IMR-90 (cell line): ENCODE measurements at regions not wholly inside any gene's neighbourhood (a gene's known extent, or its start where the extent isn't known, plus 50 kb on each side); places are given as distances from the start of the nearest gene placed in this dataset.

Experiments used
- ATAC-seq: fragments of 200-7000 bp; cut with Tn5 transposase; 2 replicates; pipeline ENCODE4 v1.9.1; 2020; ENCODE audit warnings: low read depth, mild to moderate bottlenecking, moderate library complexity
- BruUV-seq: library from RNA; stranded (reverse); fragments of 400-500 nt; replicated peaks from 2 replicates; lab custom pipeline; 2021; lab: Mats Ljungman, UMichigan
- CTCF ChIA-PET: fragments of 300-600 bp; formaldehyde crosslinking; extraction: SDS; loops from one replicate; lab custom pipeline; 2021; ENCODE audit warnings: antibody characterized with exemption; lab: Yijun Ruan, JAX
- POLR2A ChIA-PET: fragments of 300-600 bp; sonication (Branson Sonifier 250); formaldehyde crosslinking; loops from one replicate; lab custom pipeline; 2022; ENCODE audit warnings: antibody characterized with exemption; ENCODE audit not compliant: unreplicated experiment; lab: Charles Lee
- DNase-seq: peaks from one replicate; pipeline ENCODE4 v3.0.0; 2013
- H2AFZ ChIP-seq: replicated peaks from 2 replicates; pipeline ENCODE3; 2013; ENCODE audit warnings: low read length, mild to moderate bottlenecking; ENCODE audit not compliant: poor library complexity
- H2AK5ac ChIP-seq: 2 replicates; pipeline ENCODE4 v1.6.1; 2013; ENCODE audit warnings: low read depth, low read length, inconsistent platforms
- H2AK9ac ChIP-seq: replicated peaks from 2 replicates; pipeline ENCODE3; 2013; ENCODE audit warnings: mild to moderate bottlenecking, low read depth, low read length, moderate library complexity; ENCODE audit not compliant: poor library complexity
- H2BK120ac ChIP-seq: 2 replicates; pipeline ENCODE4 v1.6.1; 2013; ENCODE audit warnings: low read depth, low read length, inconsistent platforms
- H2BK15ac ChIP-seq: 3 replicates; pipeline ENCODE4 v1.6.1; 2013; ENCODE audit warnings: low read depth, low read length, inconsistent platforms
- H2BK20ac ChIP-seq: 2 replicates; pipeline ENCODE4 v1.6.1; 2013; ENCODE audit warnings: low read depth, mild to moderate bottlenecking, inconsistent platforms, low read length, moderate library complexity
- H2BK5ac ChIP-seq: 2 replicates; pipeline ENCODE4 v1.6.1; 2013; ENCODE audit warnings: mild to moderate bottlenecking, low read depth, low read length, inconsistent platforms; ENCODE audit not compliant: poor library complexity, severe bottlenecking
- H3K14ac ChIP-seq: replicated peaks from 2 replicates; pipeline ENCODE4 v1.6.1; 2013; ENCODE audit warnings: low read depth, low read length, inconsistent platforms
- H3K18ac ChIP-seq: 2 replicates; pipeline ENCODE4 v1.6.1; 2013; ENCODE audit warnings: low read depth, low read length, control low read depth
- H3K23ac ChIP-seq: 2 replicates; pipeline ENCODE4 v1.6.1; 2013; ENCODE audit warnings: low read depth, low read length, inconsistent platforms
- H3K27ac ChIP-seq: 2 replicates; pipeline ENCODE4 v1.5.1; 2013; ENCODE audit warnings: mild to moderate bottlenecking, control low read depth, low read length; ENCODE audit not compliant: insufficient read depth
- H3K27me3 ChIP-seq: 2 replicates; pipeline ENCODE4 v1.6.1; 2013; ENCODE audit warnings: low read length; ENCODE audit not compliant: control insufficient read depth, insufficient read depth
- H3K36me3 ChIP-seq: 2 replicates; pipeline ENCODE4 v1.6.1; 2013; ENCODE audit warnings: low read length, mixed read lengths; ENCODE audit not compliant: control insufficient read depth, insufficient read depth
- H3K4ac ChIP-seq: 2 replicates; pipeline ENCODE4 v1.6.1; 2013; ENCODE audit warnings: low read depth, low read length, inconsistent platforms
- H3K4me1 ChIP-seq: 2 replicates; pipeline ENCODE4 v1.6.1; 2013; ENCODE audit warnings: low read length, mixed read lengths; ENCODE audit not compliant: control insufficient read depth, insufficient read depth
- H3K4me2 ChIP-seq: 2 replicates; pipeline ENCODE4 v1.6.1; 2013; ENCODE audit warnings: low read depth, mild to moderate bottlenecking, control low read depth, low read length, moderate library complexity
- H3K4me3 ChIP-seq: 2 replicates; pipeline ENCODE4 v1.5.1; 2013; ENCODE audit warnings: low read depth, mild to moderate bottlenecking, control low read depth, low read length, moderate library complexity; ENCODE audit not compliant: insufficient read depth
- H3K56ac ChIP-seq: 2 replicates; pipeline ENCODE4 v1.6.1; 2013; ENCODE audit warnings: low read length, inconsistent platforms; ENCODE audit not compliant: insufficient read depth; ENCODE audit errors: extremely low read depth
- H3K79me1 ChIP-seq, 2 experiments: 2 replicates each; pipeline ENCODE4 v1.6.1; 2013; ENCODE audit warnings: low read length in 2 of 2, inconsistent platforms in 1 of 2, low read depth in 1 of 2
- H3K9ac ChIP-seq: 2 replicates; pipeline ENCODE4 v1.6.1; 2013; ENCODE audit warnings: low read depth, low read length, control low read depth
- H3K9me1 ChIP-seq: 2 replicates; pipeline ENCODE4 v1.6.1; 2013; ENCODE audit warnings: low read length, inconsistent platforms; ENCODE audit not compliant: insufficient read depth
- H3K9me3 ChIP-seq: 2 replicates; pipeline ENCODE4 v1.6.1; 2013; ENCODE audit warnings: low read length; ENCODE audit not compliant: control insufficient read depth, insufficient read depth
- H4K20me1 ChIP-seq: 2 replicates; pipeline ENCODE4 v1.6.1; 2013; ENCODE audit warnings: low read length, inconsistent platforms; ENCODE audit not compliant: insufficient read depth
- H4K5ac ChIP-seq: 2 replicates; pipeline ENCODE4 v1.6.1; 2013; ENCODE audit warnings: mild to moderate bottlenecking, low read depth, low read length, control low read depth
- H4K8ac ChIP-seq, 2 experiments: 2 replicates each; pipeline ENCODE4 v1.6.1; 2013; ENCODE audit warnings: low read depth in 2 of 2, low read length in 2 of 2, control low read depth in 1 of 2, inconsistent platforms in 1 of 2
- H4K91ac ChIP-seq: 2 replicates; pipeline ENCODE4 v1.6.1; 2013; ENCODE audit warnings: low read depth, low read length, inconsistent platforms; ENCODE audit not compliant: insufficient read depth
- BHLHE40 ChIP-seq: fragments of 150-350 bp; IDR thresholded peaks from 2 replicates; pipeline ENCODE4 v1.6.1; 2016; ENCODE audit warnings: mild to moderate bottlenecking, low read depth, low read length
- POLR2A ChIP-seq: IDR thresholded peaks from 2 replicates; pipeline ENCODE4 v1.6.1; 2012; ENCODE audit warnings: mild to moderate bottlenecking, low read depth, low read length
- SMC3 ChIP-seq: fragments of 150-350 bp; IDR thresholded peaks from 2 replicates; pipeline ENCODE4 v1.6.1; 2016; ENCODE audit warnings: low read depth, mild to moderate bottlenecking, antibody characterized with exemption, low read length, moderate library complexity
- dilution Hi-C: fragments of 300-500 bp; cut with HindIII; formaldehyde crosslinking; loops from one replicate; pipeline ENCODE4 v1.14.3; 2018; ENCODE audit warnings: low sequenced_read_pairs; ENCODE audit not compliant: unreplicated experiment
- in situ Hi-C: fragments of 300-500 bp; cut with MboI; formaldehyde crosslinking; loops from 3 replicates; pipeline ENCODE4 v1.14.3; 2019; ENCODE audit warnings: low sequenced_read_pairs, inconsistent platforms, mixed read lengths
- intact Hi-C: fragments of 100-400 bp; cut with micrococcal nuclease; formaldehyde crosslinking; loops from 2 replicates; pipeline ENCODE4 v1.10.0; 2022

- H3K14ac ChIP-seq = no peak overlapping the region
- H2BK15ac ChIP-seq = no peak overlapping the region
- H2AK9ac ChIP-seq = no peak overlapping the region
- H2BK120ac ChIP-seq = no peak overlapping the region
- H3K9me1 ChIP-seq = no peaks in the 10 kb centered on the region
- intact Hi-C loops = no loop called here
- no peak overlapping the region for H3K27ac ChIP-seq
- no peak for TF ChIP-seq BHLHE40
- no peak for TF ChIP-seq POLR2A
- no peak for TF ChIP-seq SMC3
- no peak overlapping the region for H3K23ac ChIP-seq
- in situ Hi-C loops = no loop called here
- ChIA-PET POLR2A (no interaction called here), CTCF (no interaction called here)
- no peak overlapping the region for H3K18ac ChIP-seq
- no peaks in the 10 kb centered on the region for H4K20me1 ChIP-seq
- no peak for DNase-seq
- H2BK20ac ChIP-seq = no peak overlapping the region
- H3K4ac ChIP-seq = no peak overlapping the region
- no peak overlapping the region for H3K4me3 ChIP-seq
- no peaks in the 10 kb centered on the region for H3K36me3 ChIP-seq
- no peak overlapping the region for H3K4me2 ChIP-seq
- peaks cover 2% of the 10 kb centered on the region; the same call in 1 of the 2 replicates for H3K9me3 ChIP-seq
- H3K9ac ChIP-seq = no peak overlapping the region
- no peak overlapping the region for H4K5ac ChIP-seq
- no peaks in the 10 kb centered on the region for H3K4me1 ChIP-seq
- no peak overlapping the region for H4K91ac ChIP-seq
- H3K79me1 ChIP-seq = no peaks in the 10 kb centered on the region
- no peaks in the 10 kb centered on the region for H3K27me3 ChIP-seq
- no peak overlapping the region for H2AFZ ChIP-seq
- no TSS peak for BruUV-seq
- no peak for ATAC-seq
- H2AK5ac ChIP-seq = no peak overlapping the region
- no peak overlapping the region for H4K8ac ChIP-seq
- H3K56ac ChIP-seq = no peak overlapping the region
- H2BK5ac ChIP-seq = no peak overlapping the region
- dilution Hi-C loops = no loop called here
Observed at GRCh38 chr2:142315346-142315745, 184.5 kb upstream of the LRP1B start.
